Esophagus muscularis mucosa (tissue), 4 donors: ENCODE measurements at regions not wholly inside any gene's neighbourhood (a gene's known extent, or its start where the extent isn't known, plus 50 kb on each side); places are given as distances from the start of the nearest gene placed in this dataset.

Source experiments
- EP300 ChIP-seq: sonication (generic); formaldehyde crosslinking; IDR thresholded peaks from one replicate; pipeline ENCODE4 v1.6.1; 2017; ENCODE audit warnings: antibody characterized with exemption
- POLR2A ChIP-seq: fragments of 450-650 bp; IDR thresholded peaks from one replicate; pipeline ENCODE4 v1.6.1; 2017; ENCODE audit warnings: antibody characterized with exemption, moderate library complexity, mild to moderate bottlenecking, low read depth
- POLR2AphosphoS5 ChIP-seq, 2 donors: sonication (generic); formaldehyde crosslinking; IDR thresholded peaks; one replicate each; pipeline ENCODE4 v1.6.1; 2017; ENCODE audit warnings: antibody characterized with exemption in 2 of 2
- TF ChIP-seq, protein P1 (sequence below), 3 experiments: fragments of 200-600 bp in 2 of 3; fragments of 450-650 bp in 1 of 3; sonication (generic) in 2 of 3; IDR thresholded peaks; one replicate each; pipeline ENCODE4 v1.5.1; 2017 to 2019; ENCODE audit warnings: antibody characterized with exemption in 3 of 3, mild to moderate bottlenecking in 2 of 3, moderate library complexity in 1 of 3

DNA sequence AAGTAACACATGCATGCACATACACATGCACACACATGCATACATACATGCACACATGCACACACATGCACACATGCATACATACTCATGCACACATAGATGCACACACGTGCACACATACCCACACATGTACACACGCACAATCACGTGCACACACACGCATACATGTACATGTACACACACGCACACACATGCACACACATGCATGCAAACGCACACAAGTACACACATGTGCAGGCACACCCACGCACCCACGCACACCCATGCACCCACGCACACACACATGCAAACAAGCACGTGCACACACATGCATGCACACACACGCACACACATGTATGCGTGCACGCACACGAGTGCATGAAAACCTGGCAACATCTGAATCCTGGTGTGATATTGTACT, 232.7 kb upstream of the CDH4 start:
- TF ChIP-seq, protein P1, sequence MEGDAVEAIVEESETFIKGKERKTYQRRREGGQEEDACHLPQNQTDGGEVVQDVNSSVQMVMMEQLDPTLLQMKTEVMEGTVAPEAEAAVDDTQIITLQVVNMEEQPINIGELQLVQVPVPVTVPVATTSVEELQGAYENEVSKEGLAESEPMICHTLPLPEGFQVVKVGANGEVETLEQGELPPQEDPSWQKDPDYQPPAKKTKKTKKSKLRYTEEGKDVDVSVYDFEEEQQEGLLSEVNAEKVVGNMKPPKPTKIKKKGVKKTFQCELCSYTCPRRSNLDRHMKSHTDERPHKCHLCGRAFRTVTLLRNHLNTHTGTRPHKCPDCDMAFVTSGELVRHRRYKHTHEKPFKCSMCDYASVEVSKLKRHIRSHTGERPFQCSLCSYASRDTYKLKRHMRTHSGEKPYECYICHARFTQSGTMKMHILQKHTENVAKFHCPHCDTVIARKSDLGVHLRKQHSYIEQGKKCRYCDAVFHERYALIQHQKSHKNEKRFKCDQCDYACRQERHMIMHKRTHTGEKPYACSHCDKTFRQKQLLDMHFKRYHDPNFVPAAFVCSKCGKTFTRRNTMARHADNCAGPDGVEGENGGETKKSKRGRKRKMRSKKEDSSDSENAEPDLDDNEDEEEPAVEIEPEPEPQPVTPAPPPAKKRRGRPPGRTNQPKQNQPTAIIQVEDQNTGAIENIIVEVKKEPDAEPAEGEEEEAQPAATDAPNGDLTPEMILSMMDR (IDR thresholded peaks at IDR 0.05) = no peak
- TF ChIP-seq POLR2A = no peak
- no peak for TF ChIP-seq POLR2AphosphoS5 (IDR thresholded peaks at IDR 0.05)
- TF ChIP-seq EP300 = no peak
